HCT116 (cell line): ENCODE measurements at regions not wholly inside any gene's neighbourhood (a gene's known extent, or its start where the extent isn't known, plus 50 kb on each side); places are given as distances from the start of the nearest gene placed in this dataset.

Experiments
- ATAC-seq: fragments of 200-7000 bp; cut with Tn5 transposase; 2 replicates; pipeline ENCODE4 v1.9.1; 2020; ENCODE audit warnings: mild to moderate bottlenecking, moderate library complexity
- BruUV-seq: library from RNA; stranded (reverse); fragments of 400-500 nt; replicated peaks from 2 replicates; lab custom pipeline; 2021; lab: Mats Ljungman, UMichigan
- CTCF ChIA-PET: fragments of 300-600 bp; sonication (Branson Sonifier 250); formaldehyde crosslinking; loops from one replicate; lab custom pipeline; 2021; ENCODE audit warnings: antibody characterized with exemption; lab: Charles Lee
- POLR2A ChIA-PET: fragments of 300-600, 350-600 bp; sonication (Branson Sonifier 250); formaldehyde crosslinking; loops from one replicate; lab custom pipeline; 2021; ENCODE audit warnings: antibody characterized with exemption; lab: Charles Lee
- RAD21 ChIA-PET, 2 experiments: fragments of 300-600 bp; sonication (Branson Sonifier 250); formaldehyde crosslinking; loops; one replicate each; lab custom pipeline; 2023; ENCODE audit warnings: low total read pairs in 2 of 2; ENCODE audit not compliant: uncharacterized antibody in 2 of 2, unreplicated experiment in 2 of 2, low non-redundant PET in 1 of 2; lab: Charles Lee
- DNase-seq: peaks from one replicate; pipeline ENCODE4 v3.0.0-alpha.2; 2010; ENCODE audit warnings: low read depth, low spot score
- H2AFZ ChIP-seq: fragments of 200-600 bp; shearing (Covaris generic), sonication (generic); 2 replicates; pipeline ENCODE4 v1.6.1; 2017; ENCODE audit warnings: low read depth, mixed run types, mixed read lengths, antibody characterized with exemption, low read length; ENCODE audit not compliant: poor library complexity, severe bottlenecking
- H3K27ac ChIP-seq: 2 replicates; pipeline ENCODE4 v1.5.1; 2012; ENCODE audit warnings: low read depth, low read length
- H3K27me3 ChIP-seq: fragments of 200-600 bp; sonication (generic); 2 replicates; pipeline ENCODE4 v1.6.1; 2016; ENCODE audit warnings: mixed run types, low read length, mixed read lengths; ENCODE audit not compliant: insufficient read depth
- H3K36me3 ChIP-seq, 2 experiments: fragments of 200-500 bp in 1 of 2; fragments of 200-600 bp in 1 of 2; sonication (Bioruptor generic) in 1 of 2; sonication (generic) in 1 of 2; 2 replicates each; pipeline versions ENCODE4 v1.5.1 to v1.6.1; 2014 to 2016; ENCODE audit warnings: low read length in 2 of 2, inconsistent platforms in 1 of 2, mixed read lengths in 1 of 2, mixed run types in 1 of 2; ENCODE audit not compliant: insufficient read depth in 2 of 2, control insufficient read depth in 1 of 2
- H3K4me1 ChIP-seq, 2 experiments: fragments of 200-600 bp in 1 of 2; sonication (generic) in 1 of 2; 2 replicates each; pipeline versions ENCODE4 v1.5.1 to v1.6.1; 2012 to 2017; ENCODE audit warnings: low read length in 2 of 2, inconsistent platforms in 1 of 2, mild to moderate bottlenecking in 1 of 2, mixed read lengths in 1 of 2, mixed run types in 1 of 2, moderate library complexity in 1 of 2; ENCODE audit not compliant: insufficient read depth in 2 of 2, control insufficient read depth in 1 of 2
- H3K4me2 ChIP-seq: fragments of 200-600 bp; sonication (generic); 2 replicates; pipeline ENCODE4 v1.6.1; 2017; ENCODE audit warnings: mixed run types, low read length, mixed read lengths
- H3K4me3 ChIP-seq, 2 experiments: fragments of 200-600 bp in 1 of 2; sonication (generic) in 1 of 2; replicated peaks in 1 of 2; 2 replicates each; pipeline ENCODE4 v1.5.1; 2011 to 2016; ENCODE audit warnings: low read length in 2 of 2, control low read depth in 1 of 2, low read depth in 1 of 2, mild to moderate bottlenecking in 1 of 2, mixed read lengths in 1 of 2, mixed run types in 1 of 2
- H3K79me2 ChIP-seq: fragments of 200-600 bp; sonication (generic); 2 replicates; pipeline ENCODE4 v1.6.1; 2017; ENCODE audit warnings: mild to moderate bottlenecking, mixed run types, low read length, moderate library complexity, mixed read lengths; ENCODE audit not compliant: insufficient read depth
- H3K9ac ChIP-seq: fragments of 200-600 bp; sonication (generic); 2 replicates; pipeline ENCODE4 v1.6.1; 2016; ENCODE audit warnings: low read length, mixed read lengths
- H3K9me2 ChIP-seq: fragments of 200-600 bp; sonication (generic), shearing (Covaris generic); 2 replicates; pipeline ENCODE4 v1.6.1; 2017; ENCODE audit warnings: mixed run types, mild to moderate bottlenecking, moderate library complexity; ENCODE audit not compliant: insufficient read depth
- H3K9me3 ChIP-seq, 2 experiments: fragments of 200-500 bp in 1 of 2; fragments of 200-600 bp in 1 of 2; sonication (Bioruptor generic) in 1 of 2; sonication (generic) in 1 of 2; 2 replicates each; pipeline ENCODE4 v1.6.1; 2014 to 2017; ENCODE audit warnings: low read length in 2 of 2, mixed read lengths in 2 of 2, inconsistent platforms in 1 of 2, low read depth in 1 of 2, mild to moderate bottlenecking in 1 of 2, mixed run types in 1 of 2, moderate library complexity in 1 of 2; ENCODE audit not compliant: control insufficient read depth in 1 of 2, insufficient read depth in 1 of 2
- H4K20me1 ChIP-seq: fragments of 200-600 bp; sonication (generic), shearing (Covaris generic); 2 replicates; pipeline ENCODE4 v1.6.1; 2017; ENCODE audit warnings: mixed run types, mild to moderate bottlenecking, moderate library complexity; ENCODE audit not compliant: insufficient read depth
- ATF3 ChIP-seq: IDR thresholded peaks from 2 replicates; pipeline ENCODE4 v1.6.1; 2012
- CBX3 ChIP-seq: IDR thresholded peaks from 2 replicates; pipeline ENCODE4 v1.6.1; 2012; ENCODE audit warnings: low read depth
- EGR1 ChIP-seq: IDR thresholded peaks from 2 replicates; pipeline ENCODE4 v1.6.1; 2012; ENCODE audit warnings: low read depth
- FOSL1 ChIP-seq: IDR thresholded peaks from 2 replicates; pipeline ENCODE4 v1.6.1; 2012; ENCODE audit warnings: low read depth
- MAX ChIP-seq: IDR thresholded peaks from 2 replicates; pipeline ENCODE4 v1.6.1; 2012
- POLR2A ChIP-seq: IDR thresholded peaks from 2 replicates; pipeline ENCODE4 v1.7.0; 2011; ENCODE audit warnings: borderline replicate concordance; ENCODE audit not compliant: insufficient read depth, insufficient read length; ENCODE audit errors: extremely low read depth
- POLR2AphosphoS5 ChIP-seq: IDR thresholded peaks from 2 replicates; pipeline ENCODE4 v1.6.1; 2011; ENCODE audit warnings: mild to moderate bottlenecking, low read depth, low read length, moderate library complexity
- ZFX ChIP-seq: fragments of 450-650 bp; IDR thresholded peaks from 2 replicates; pipeline ENCODE4 v1.6.1; 2017
- intact Hi-C: fragments of 100-400 bp; cut with micrococcal nuclease; formaldehyde crosslinking; loops from 2 replicates; pipeline ENCODE4 v1.10.0; 2022

- ChIA-PET POLR2A (no interaction called here), RAD21 (no interaction called here)
- no peak overlapping the region for H2AFZ ChIP-seq
- BruUV-seq: no TSS peak
- H3K36me3 ChIP-seq: no peaks in the 10 kb centered on the region
- no peaks in the 10 kb centered on the region for H3K9me2 ChIP-seq
- no peaks in the 10 kb centered on the region for H4K20me1 ChIP-seq
- intact Hi-C loops: no loop called here
- H3K4me1 ChIP-seq: no peaks in the 10 kb centered on the region
- H3K9me3 ChIP-seq: no peaks in the 10 kb centered on the region
- no peak for ATAC-seq
- TF ChIP-seq POLR2AphosphoS5: no peak
- no peak for TF ChIP-seq CBX3
- no peak for TF ChIP-seq EGR1
- TF ChIP-seq MAX: no peak
- no peak for TF ChIP-seq ZFX
- TF ChIP-seq FOSL1: no peak
- no peak for TF ChIP-seq POLR2A
- TF ChIP-seq, all 23 proteins: peak for 0
- no peak for DNase-seq
- H3K9ac ChIP-seq: no peak overlapping the region
- no peaks in the 10 kb centered on the region for H3K79me2 ChIP-seq
- no peak overlapping the region for H3K4me2 ChIP-seq
- no peak overlapping the region for H3K27ac ChIP-seq
- CTCF ChIA-PET: no interaction called here
- H3K27me3 ChIP-seq: no peaks in the 10 kb centered on the region
- H3K4me3 ChIP-seq: no peak overlapping the region
Measured at GRCh38 chr5:144002876-144003275, 167.6 kb downstream of the YIPF5 start.

GRCh38 chr5:144003636-144004035, 166.8 kb downstream of the YIPF5 start:
- BruUV-seq: no TSS peak
- no peak overlapping the region for H3K9ac ChIP-seq
- no peaks in the 10 kb centered on the region for H3K4me1 ChIP-seq
- no peaks in the 10 kb centered on the region for H3K9me2 ChIP-seq
- H2AFZ ChIP-seq: no peak overlapping the region
- intact Hi-C loops: no loop called here
- no peak for ATAC-seq
- H3K36me3 ChIP-seq: no peaks in the 10 kb centered on the region
- H4K20me1 ChIP-seq: no peaks in the 10 kb centered on the region
- no peak overlapping the region for H3K4me2 ChIP-seq
- ChIA-PET CTCF (no interaction called here), RAD21 (no interaction called here), POLR2A (no interaction called here)
- H3K79me2 ChIP-seq: no peaks in the 10 kb centered on the region
- no peak for TF ChIP-seq POLR2AphosphoS5
- TF ChIP-seq ATF3: no peak
- no peak for TF ChIP-seq ZFX
- no peak for DNase-seq
- H3K9me3 ChIP-seq: no peaks in the 10 kb centered on the region
- no peak overlapping the region for H3K4me3 ChIP-seq
- no peak overlapping the region for H3K27ac ChIP-seq
- H3K27me3 ChIP-seq: no peaks in the 10 kb centered on the region
